Testis (tissue), 2 donors: ENCODE measurements at regions not wholly inside any gene's neighbourhood (a gene's known extent, or its start where the extent isn't known, plus 50 kb on each side); places are given as distances from the start of the nearest gene placed in this dataset.

Experiments
- POLR2A ChIP-seq: fragments of 450-650 bp; IDR thresholded peaks from one replicate; pipeline ENCODE4 v1.6.1; 2017; ENCODE audit warnings: antibody characterized with exemption, mild to moderate bottlenecking, moderate library complexity
- TF ChIP-seq, protein P1 (sequence below), 3 experiments: fragments of 450-650 bp in 2 of 3; fragments of 200-600 bp in 1 of 3; sonication (generic) in 1 of 3; IDR thresholded peaks; one replicate each; pipeline ENCODE4 v1.5.1; 2016 to 2019; ENCODE audit warnings: antibody characterized with exemption in 3 of 3, mild to moderate bottlenecking in 2 of 3, moderate library complexity in 1 of 3

DNA sequence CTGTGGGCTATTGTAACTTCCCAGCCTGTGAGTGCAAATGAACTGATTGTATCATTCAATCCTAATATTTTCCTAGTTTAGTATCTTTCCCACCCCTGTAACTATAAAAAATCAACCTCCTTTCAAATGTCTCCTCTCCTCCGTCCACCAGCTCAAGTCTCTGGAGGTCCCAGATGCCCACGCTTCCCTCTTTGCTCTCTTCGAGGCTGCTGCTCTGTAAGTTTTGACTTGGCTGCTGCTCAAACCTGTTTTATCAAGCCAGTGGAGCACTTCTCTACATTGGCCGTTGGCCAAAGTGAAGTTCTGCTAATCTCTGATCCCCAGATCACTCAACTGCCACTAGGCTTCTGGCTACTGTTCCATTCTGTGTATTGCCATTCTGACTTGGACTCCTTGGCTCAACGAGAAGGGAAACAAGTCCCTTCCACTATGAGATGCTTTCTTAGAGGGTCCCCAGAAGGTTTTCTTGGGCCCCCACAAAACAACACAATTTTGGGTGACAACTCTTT lies 60.7 kb upstream of the RAPGEF2 start:
- TF ChIP-seq POLR2A, result no peak
- TF ChIP-seq, protein P1, sequence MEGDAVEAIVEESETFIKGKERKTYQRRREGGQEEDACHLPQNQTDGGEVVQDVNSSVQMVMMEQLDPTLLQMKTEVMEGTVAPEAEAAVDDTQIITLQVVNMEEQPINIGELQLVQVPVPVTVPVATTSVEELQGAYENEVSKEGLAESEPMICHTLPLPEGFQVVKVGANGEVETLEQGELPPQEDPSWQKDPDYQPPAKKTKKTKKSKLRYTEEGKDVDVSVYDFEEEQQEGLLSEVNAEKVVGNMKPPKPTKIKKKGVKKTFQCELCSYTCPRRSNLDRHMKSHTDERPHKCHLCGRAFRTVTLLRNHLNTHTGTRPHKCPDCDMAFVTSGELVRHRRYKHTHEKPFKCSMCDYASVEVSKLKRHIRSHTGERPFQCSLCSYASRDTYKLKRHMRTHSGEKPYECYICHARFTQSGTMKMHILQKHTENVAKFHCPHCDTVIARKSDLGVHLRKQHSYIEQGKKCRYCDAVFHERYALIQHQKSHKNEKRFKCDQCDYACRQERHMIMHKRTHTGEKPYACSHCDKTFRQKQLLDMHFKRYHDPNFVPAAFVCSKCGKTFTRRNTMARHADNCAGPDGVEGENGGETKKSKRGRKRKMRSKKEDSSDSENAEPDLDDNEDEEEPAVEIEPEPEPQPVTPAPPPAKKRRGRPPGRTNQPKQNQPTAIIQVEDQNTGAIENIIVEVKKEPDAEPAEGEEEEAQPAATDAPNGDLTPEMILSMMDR (IDR thresholded peaks at IDR 0.05), result no peak
